IMR-90 (cell line): ENCODE measurements at regions not wholly inside any gene's neighbourhood (a gene's known extent, or its start where the extent isn't known, plus 50 kb on each side); places are given as distances from the start of the nearest gene placed in this dataset.

Source experiments
- ATAC-seq: fragments of 200-7000 bp; cut with Tn5 transposase; 2 replicates; pipeline ENCODE4 v1.9.1; 2020; ENCODE audit warnings: low read depth, mild to moderate bottlenecking, moderate library complexity
- BruUV-seq: library from RNA; stranded (reverse); fragments of 400-500 nt; replicated peaks from 2 replicates; lab custom pipeline; 2021; lab: Mats Ljungman, UMichigan
- CTCF ChIA-PET: fragments of 300-600 bp; formaldehyde crosslinking; extraction: SDS; loops from one replicate; lab custom pipeline; 2021; ENCODE audit warnings: antibody characterized with exemption; lab: Yijun Ruan, JAX
- POLR2A ChIA-PET: fragments of 300-600 bp; sonication (Branson Sonifier 250); formaldehyde crosslinking; loops from one replicate; lab custom pipeline; 2022; ENCODE audit warnings: antibody characterized with exemption; ENCODE audit not compliant: unreplicated experiment; lab: Charles Lee
- DNase-seq: peaks from one replicate; pipeline ENCODE4 v3.0.0; 2013
- H2AFZ ChIP-seq: replicated peaks from 2 replicates; pipeline ENCODE3; 2013; ENCODE audit warnings: low read length, mild to moderate bottlenecking; ENCODE audit not compliant: poor library complexity
- H2AK5ac ChIP-seq: 2 replicates; pipeline ENCODE4 v1.6.1; 2013; ENCODE audit warnings: low read depth, low read length, inconsistent platforms
- H2AK9ac ChIP-seq: replicated peaks from 2 replicates; pipeline ENCODE3; 2013; ENCODE audit warnings: mild to moderate bottlenecking, low read depth, low read length, moderate library complexity; ENCODE audit not compliant: poor library complexity
- H2BK120ac ChIP-seq: 2 replicates; pipeline ENCODE4 v1.6.1; 2013; ENCODE audit warnings: low read depth, low read length, inconsistent platforms
- H2BK15ac ChIP-seq: 3 replicates; pipeline ENCODE4 v1.6.1; 2013; ENCODE audit warnings: low read depth, low read length, inconsistent platforms
- H2BK20ac ChIP-seq: 2 replicates; pipeline ENCODE4 v1.6.1; 2013; ENCODE audit warnings: low read depth, mild to moderate bottlenecking, inconsistent platforms, low read length, moderate library complexity
- H2BK5ac ChIP-seq: 2 replicates; pipeline ENCODE4 v1.6.1; 2013; ENCODE audit warnings: mild to moderate bottlenecking, low read depth, low read length, inconsistent platforms; ENCODE audit not compliant: poor library complexity, severe bottlenecking
- H3K14ac ChIP-seq: replicated peaks from 2 replicates; pipeline ENCODE4 v1.6.1; 2013; ENCODE audit warnings: low read depth, low read length, inconsistent platforms
- H3K18ac ChIP-seq: 2 replicates; pipeline ENCODE4 v1.6.1; 2013; ENCODE audit warnings: low read depth, low read length, control low read depth
- H3K23ac ChIP-seq: 2 replicates; pipeline ENCODE4 v1.6.1; 2013; ENCODE audit warnings: low read depth, low read length, inconsistent platforms
- H3K27ac ChIP-seq: 2 replicates; pipeline ENCODE4 v1.5.1; 2013; ENCODE audit warnings: mild to moderate bottlenecking, control low read depth, low read length; ENCODE audit not compliant: insufficient read depth
- H3K27me3 ChIP-seq: 2 replicates; pipeline ENCODE4 v1.6.1; 2013; ENCODE audit warnings: low read length; ENCODE audit not compliant: control insufficient read depth, insufficient read depth
- H3K36me3 ChIP-seq: 2 replicates; pipeline ENCODE4 v1.6.1; 2013; ENCODE audit warnings: low read length, mixed read lengths; ENCODE audit not compliant: control insufficient read depth, insufficient read depth
- H3K4ac ChIP-seq: 2 replicates; pipeline ENCODE4 v1.6.1; 2013; ENCODE audit warnings: low read depth, low read length, inconsistent platforms
- H3K4me1 ChIP-seq: 2 replicates; pipeline ENCODE4 v1.6.1; 2013; ENCODE audit warnings: low read length, mixed read lengths; ENCODE audit not compliant: control insufficient read depth, insufficient read depth
- H3K4me2 ChIP-seq: 2 replicates; pipeline ENCODE4 v1.6.1; 2013; ENCODE audit warnings: low read depth, mild to moderate bottlenecking, control low read depth, low read length, moderate library complexity
- H3K4me3 ChIP-seq: 2 replicates; pipeline ENCODE4 v1.5.1; 2013; ENCODE audit warnings: low read depth, mild to moderate bottlenecking, control low read depth, low read length, moderate library complexity; ENCODE audit not compliant: insufficient read depth
- H3K56ac ChIP-seq: 2 replicates; pipeline ENCODE4 v1.6.1; 2013; ENCODE audit warnings: low read length, inconsistent platforms; ENCODE audit not compliant: insufficient read depth; ENCODE audit errors: extremely low read depth
- H3K79me1 ChIP-seq, 2 experiments: 2 replicates each; pipeline ENCODE4 v1.6.1; 2013; ENCODE audit warnings: low read length in 2 of 2, inconsistent platforms in 1 of 2, low read depth in 1 of 2
- H3K9ac ChIP-seq: 2 replicates; pipeline ENCODE4 v1.6.1; 2013; ENCODE audit warnings: low read depth, low read length, control low read depth
- H3K9me1 ChIP-seq: 2 replicates; pipeline ENCODE4 v1.6.1; 2013; ENCODE audit warnings: low read length, inconsistent platforms; ENCODE audit not compliant: insufficient read depth
- H3K9me3 ChIP-seq: 2 replicates; pipeline ENCODE4 v1.6.1; 2013; ENCODE audit warnings: low read length; ENCODE audit not compliant: control insufficient read depth, insufficient read depth
- H4K20me1 ChIP-seq: 2 replicates; pipeline ENCODE4 v1.6.1; 2013; ENCODE audit warnings: low read length, inconsistent platforms; ENCODE audit not compliant: insufficient read depth
- H4K5ac ChIP-seq: 2 replicates; pipeline ENCODE4 v1.6.1; 2013; ENCODE audit warnings: mild to moderate bottlenecking, low read depth, low read length, control low read depth
- H4K8ac ChIP-seq, 2 experiments: 2 replicates each; pipeline ENCODE4 v1.6.1; 2013; ENCODE audit warnings: low read depth in 2 of 2, low read length in 2 of 2, control low read depth in 1 of 2, inconsistent platforms in 1 of 2
- H4K91ac ChIP-seq: 2 replicates; pipeline ENCODE4 v1.6.1; 2013; ENCODE audit warnings: low read depth, low read length, inconsistent platforms; ENCODE audit not compliant: insufficient read depth
- FOS ChIP-seq: fragments of 150-350 bp; IDR thresholded peaks from 2 replicates; pipeline ENCODE4 v1.6.1; 2016; ENCODE audit warnings: low read depth, low read length
- MAZ ChIP-seq: IDR thresholded peaks from 2 replicates; pipeline ENCODE4 v1.6.1; 2012; ENCODE audit warnings: low read depth, mild to moderate bottlenecking, low read length, improper control_type of control experiment, moderate library complexity, borderline replicate concordance
- MXI1 ChIP-seq: IDR thresholded peaks from 2 replicates; pipeline ENCODE4 v1.6.1; 2012; ENCODE audit warnings: low read depth, mild to moderate bottlenecking, low read length, moderate library complexity, borderline replicate concordance
- NFE2L2 ChIP-seq: fragments of 150-350 bp; IDR thresholded peaks from 2 replicates; pipeline ENCODE4 v1.6.1; 2016; ENCODE audit warnings: low read depth, mild to moderate bottlenecking, low read length
- POLR2A ChIP-seq: IDR thresholded peaks from 2 replicates; pipeline ENCODE4 v1.6.1; 2012; ENCODE audit warnings: mild to moderate bottlenecking, low read depth, low read length
- RCOR1 ChIP-seq: IDR thresholded peaks from 2 replicates; pipeline ENCODE4 v1.6.1; 2012; ENCODE audit warnings: mild to moderate bottlenecking, low read length, improper control_type of control experiment; ENCODE audit not compliant: insufficient replicate concordance
- WGBS, 2 experiments: methylation state at CpG; one replicate each; pipeline versions ENCODE4 v1.1.5 to v1.1.7; 2013; ENCODE audit warnings: missing lambda C conversion rate in 2 of 2; ENCODE audit not compliant: insufficient read length in 1 of 2; ENCODE audit errors: extremely low coverage in 2 of 2; 5-methylcytosine and 5-hydroxymethylcytosine counted together
- dilution Hi-C: fragments of 300-500 bp; cut with HindIII; formaldehyde crosslinking; loops from one replicate; pipeline ENCODE4 v1.14.3; 2018; ENCODE audit warnings: low sequenced_read_pairs; ENCODE audit not compliant: unreplicated experiment
- in situ Hi-C: fragments of 300-500 bp; cut with MboI; formaldehyde crosslinking; loops from 3 replicates; pipeline ENCODE4 v1.14.3; 2019; ENCODE audit warnings: low sequenced_read_pairs, inconsistent platforms, mixed read lengths
- intact Hi-C: fragments of 100-400 bp; cut with micrococcal nuclease; formaldehyde crosslinking; loops from 2 replicates; pipeline ENCODE4 v1.10.0; 2022
- TF ChIP-seq, protein P1 (sequence below): fragments of 150-350 bp; IDR thresholded peaks from 2 replicates; pipeline ENCODE4 v1.6.1; 2016; ENCODE audit warnings: low read depth, mild to moderate bottlenecking, low read length, moderate library complexity, borderline replicate concordance

DNA sequence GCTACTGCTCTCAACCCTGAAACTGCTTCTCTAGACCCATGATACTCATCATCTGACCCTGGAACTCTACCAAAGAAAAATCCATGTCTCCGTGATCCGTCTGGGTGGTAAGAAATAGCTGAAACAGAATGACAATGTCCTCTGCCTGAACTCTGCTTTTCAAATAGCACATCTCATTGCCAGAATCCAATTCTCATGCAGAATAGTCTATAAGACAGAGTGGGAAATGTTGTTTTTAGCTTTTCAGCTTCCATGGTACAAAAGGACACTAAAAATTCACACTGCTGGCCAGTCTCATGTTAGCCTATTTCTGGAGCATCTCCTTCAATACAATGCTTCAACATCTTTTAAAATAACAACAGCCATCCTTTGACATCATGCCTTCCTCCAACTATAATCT, 1355.8 kb upstream of the PRMT6 start:
- Histone ChIP-seq H3K23ac (no peak overlapping the region), H3K79me1 (no peaks in the 10 kb centered on the region), H4K5ac (no peak overlapping the region), H3K18ac (no peak overlapping the region), H2BK120ac (no peak overlapping the region), H3K9ac (no peak overlapping the region), H3K4me3 (no peak overlapping the region), H3K9me3 (peaks cover 2% of the 10 kb centered on the region; the same call in 1 of the 2 replicates), H3K9me1 (no peaks in the 10 kb centered on the region), H3K14ac (no peak overlapping the region), H2AFZ (no peak overlapping the region), H3K4me1 (no peaks in the 10 kb centered on the region), H3K27me3 (no peaks in the 10 kb centered on the region), H3K4ac (no peak overlapping the region), H3K56ac (no peak overlapping the region), H3K4me2 (no peak overlapping the region), H2BK20ac (no peak overlapping the region), H3K27ac (no peak overlapping the region), H4K20me1 (no peaks in the 10 kb centered on the region), H2BK5ac (no peak overlapping the region), H2AK9ac (no peak overlapping the region), H2BK15ac (no peak overlapping the region), H4K8ac (no peak overlapping the region), H3K36me3 (no peaks in the 10 kb centered on the region), H2AK5ac (no peak overlapping the region), H4K91ac (no peak overlapping the region)
- ATAC-seq (no peak), DNase-seq (no peak)
- WGBS, 2 experiments: no CpG with 5 or more reads among the region's 2 CpGs
- intact Hi-C loops (no loop called here), dilution Hi-C loops (no loop called here), in situ Hi-C loops (no loop called here)
- ChIA-PET CTCF (no interaction called here), POLR2A (no interaction called here)
- no TSS peak for BruUV-seq
- TF ChIP-seq NFE2L2 (no peak), POLR2A (no peak), MXI1 (no peak), FOS (no peak), RCOR1 (no peak), MAZ (no peak)
- TF ChIP-seq, protein P1, sequence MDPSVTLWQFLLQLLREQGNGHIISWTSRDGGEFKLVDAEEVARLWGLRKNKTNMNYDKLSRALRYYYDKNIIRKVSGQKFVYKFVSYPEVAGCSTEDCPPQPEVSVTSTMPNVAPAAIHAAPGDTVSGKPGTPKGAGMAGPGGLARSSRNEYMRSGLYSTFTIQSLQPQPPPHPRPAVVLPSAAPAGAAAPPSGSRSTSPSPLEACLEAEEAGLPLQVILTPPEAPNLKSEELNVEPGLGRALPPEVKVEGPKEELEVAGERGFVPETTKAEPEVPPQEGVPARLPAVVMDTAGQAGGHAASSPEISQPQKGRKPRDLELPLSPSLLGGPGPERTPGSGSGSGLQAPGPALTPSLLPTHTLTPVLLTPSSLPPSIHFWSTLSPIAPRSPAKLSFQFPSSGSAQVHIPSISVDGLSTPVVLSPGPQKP: no peak
